ENCODE measurements at regions not wholly inside any gene's neighbourhood (a gene's known extent, or its start where the extent isn't known, plus 50 kb on each side); places are given as distances from the start of the nearest gene placed in this dataset.

- DNase-seq (ENCODE audit: low read depth) = no peak
Observed at GRCh38 chr2:16125614-16126516, 185.5 kb downstream of the MYCN start.

DNA sequence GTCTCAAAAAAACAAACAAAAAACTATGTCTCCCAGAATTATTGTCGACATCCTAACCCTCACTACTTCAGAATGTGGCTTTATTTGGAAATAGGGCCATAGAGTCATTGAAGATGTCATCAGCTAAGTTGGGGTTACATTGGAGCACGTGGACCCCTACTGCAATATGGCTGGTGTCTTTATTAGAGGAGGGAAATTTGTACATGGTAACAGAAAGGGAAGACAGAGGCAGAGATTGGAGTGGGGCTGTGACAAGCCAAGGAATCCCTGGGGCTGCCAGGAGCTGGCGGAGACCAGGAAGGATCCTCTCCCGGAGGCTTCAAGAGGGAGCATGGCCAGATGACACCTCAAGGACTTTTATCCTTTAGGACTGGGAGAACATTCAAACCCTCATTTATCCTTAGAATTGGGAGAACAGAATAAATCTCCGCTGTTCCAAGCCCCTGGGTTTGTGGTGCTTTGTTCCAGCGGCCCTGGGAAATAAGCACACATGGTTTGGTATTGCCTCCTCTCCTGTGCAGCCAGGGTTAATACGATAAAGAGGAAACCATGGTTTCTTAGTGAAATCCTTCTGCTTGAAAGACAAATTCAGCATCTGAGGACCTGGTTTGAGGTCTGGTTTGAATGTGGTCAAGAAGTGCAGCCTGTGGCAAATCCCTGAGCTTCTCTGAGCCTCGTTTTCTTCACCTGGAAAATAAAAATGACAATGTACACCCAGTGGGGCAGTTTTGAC, 184.7 kb downstream of the MYCN start:
- no peak for DNase-seq (ENCODE audit: low read depth)

DNA sequence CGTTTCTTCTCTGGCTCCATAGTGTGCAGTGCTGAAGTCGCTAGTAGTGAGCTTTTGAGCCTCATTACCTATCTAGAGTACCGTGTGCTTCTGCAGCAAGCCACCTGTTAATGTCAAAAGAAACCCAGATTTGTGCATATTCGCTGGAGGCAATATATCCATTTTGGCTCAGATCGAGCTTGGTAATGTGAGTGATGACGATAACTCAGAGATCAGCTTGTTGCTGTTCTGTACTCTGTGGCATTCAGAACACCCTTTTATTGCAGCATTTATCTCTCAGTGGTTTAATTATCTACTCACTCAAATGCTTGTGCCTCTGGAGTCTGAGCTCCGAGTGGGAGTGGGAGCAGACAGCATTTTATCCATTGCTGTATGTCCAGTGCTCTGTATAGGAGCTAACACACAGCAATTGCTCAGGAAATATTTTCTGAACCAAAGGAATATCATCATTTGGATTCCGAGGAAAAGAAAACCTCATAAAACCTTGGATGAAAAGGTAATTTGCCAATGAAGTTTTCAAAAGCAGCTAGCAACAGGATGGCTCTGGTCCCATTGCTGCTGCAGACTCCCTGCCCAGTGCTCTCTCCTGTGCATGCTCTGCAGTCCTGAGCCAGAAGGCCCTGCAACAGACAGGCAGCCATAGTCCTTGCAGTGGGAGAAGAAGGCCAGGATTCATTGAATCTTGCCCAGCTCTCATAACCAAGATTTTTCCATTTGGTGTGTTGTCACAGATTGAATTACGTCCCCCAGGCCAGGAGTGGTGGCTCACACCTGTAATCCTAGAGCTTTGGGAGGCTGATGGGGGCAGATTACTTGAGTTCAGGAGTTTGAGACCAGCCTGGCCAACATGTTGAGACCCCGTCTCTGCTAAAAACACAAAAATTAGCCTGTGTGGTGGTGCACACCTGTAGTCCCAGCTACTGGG, 183.8 kb downstream of the MYCN start:
- DNase-seq (ENCODE audit: low read depth) = no peak

- DNase-seq (ENCODE audit: low read depth) = no peak
Observed at GRCh38 chr2:16123421-16123820, 183.1 kb downstream of the MYCN start.

- DNase-seq (ENCODE audit: low read depth) = no peak
Observed at GRCh38 chr2:16122556-16122955, 182.2 kb downstream of the MYCN start.

DNA sequence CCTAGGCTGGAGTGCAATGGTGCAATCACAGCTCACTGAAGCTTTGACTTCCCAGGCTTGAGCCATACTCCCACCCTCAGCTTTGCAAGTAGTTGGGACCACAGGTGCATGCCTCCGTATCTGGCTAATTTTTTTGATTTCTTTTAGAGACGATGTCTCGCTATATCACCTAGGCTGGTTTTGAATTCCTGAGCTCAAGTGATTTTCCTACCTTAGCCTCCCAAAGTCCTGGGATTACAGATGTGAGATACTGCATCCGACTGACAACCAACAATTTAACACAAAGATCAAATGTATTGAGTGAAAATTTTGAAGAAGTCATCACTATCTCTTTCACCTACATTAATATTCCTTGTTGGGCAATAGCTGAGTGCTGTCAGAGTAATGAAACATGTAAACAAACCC, 181.6 kb downstream of the MYCN start:
- no peak for DNase-seq (ENCODE audit: low read depth)

GRCh38 chr2:16121231-16121985, 181.1 kb downstream of the MYCN start:
- DNase-seq (ENCODE audit: low read depth) = no peak

DNA sequence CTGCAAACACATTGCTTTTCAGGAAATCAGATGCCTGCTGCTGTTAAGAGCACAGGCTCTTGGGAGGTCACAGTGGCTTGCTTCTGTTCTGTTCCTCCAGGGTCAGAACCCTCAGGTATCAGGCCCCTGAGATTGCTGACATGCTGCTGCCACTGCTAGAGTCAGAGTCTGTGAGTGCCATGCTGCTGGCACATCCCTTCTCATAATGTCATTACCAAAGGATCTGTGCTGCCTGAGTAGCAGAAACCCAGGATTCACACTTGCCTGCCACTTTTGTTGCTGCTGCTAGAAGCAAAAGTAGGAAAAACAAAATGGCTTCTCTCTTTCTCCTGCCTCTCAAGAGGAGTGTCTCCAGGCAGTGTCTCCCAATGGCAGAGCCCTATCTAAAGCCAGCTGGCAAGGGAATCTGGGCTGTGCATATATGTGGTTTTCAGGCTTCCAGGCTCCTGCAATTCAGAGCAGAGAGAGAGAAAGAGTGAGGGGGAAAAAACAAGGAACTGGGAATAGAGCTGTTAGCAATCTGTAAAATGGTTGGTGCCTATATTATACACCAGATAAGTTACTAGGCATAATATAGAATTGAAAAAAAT, 180.3 kb downstream of the MYCN start:
- DNase-seq (ENCODE audit: low read depth) = no peak

DNA sequence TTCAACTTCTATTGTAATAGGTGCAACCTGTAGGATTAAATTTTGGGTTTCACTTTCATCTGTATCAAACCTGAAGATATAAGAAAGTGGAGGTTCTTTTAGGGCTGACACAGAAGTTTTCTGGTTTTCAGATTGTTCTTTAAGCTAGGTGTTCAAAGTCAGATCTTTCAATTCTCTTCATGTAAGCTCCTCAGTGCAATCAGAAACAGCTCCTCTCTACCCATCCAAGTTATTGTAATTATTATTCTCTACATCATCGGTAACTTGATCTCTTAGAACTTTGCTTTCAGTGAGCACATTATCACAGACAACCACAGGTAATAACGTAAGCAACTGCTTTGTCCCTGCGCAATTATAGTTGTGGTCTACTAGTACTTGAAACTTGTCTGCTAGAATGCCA, 179.4 kb downstream of the MYCN start:
- no peak for DNase-seq (ENCODE audit: low read depth)

DNA sequence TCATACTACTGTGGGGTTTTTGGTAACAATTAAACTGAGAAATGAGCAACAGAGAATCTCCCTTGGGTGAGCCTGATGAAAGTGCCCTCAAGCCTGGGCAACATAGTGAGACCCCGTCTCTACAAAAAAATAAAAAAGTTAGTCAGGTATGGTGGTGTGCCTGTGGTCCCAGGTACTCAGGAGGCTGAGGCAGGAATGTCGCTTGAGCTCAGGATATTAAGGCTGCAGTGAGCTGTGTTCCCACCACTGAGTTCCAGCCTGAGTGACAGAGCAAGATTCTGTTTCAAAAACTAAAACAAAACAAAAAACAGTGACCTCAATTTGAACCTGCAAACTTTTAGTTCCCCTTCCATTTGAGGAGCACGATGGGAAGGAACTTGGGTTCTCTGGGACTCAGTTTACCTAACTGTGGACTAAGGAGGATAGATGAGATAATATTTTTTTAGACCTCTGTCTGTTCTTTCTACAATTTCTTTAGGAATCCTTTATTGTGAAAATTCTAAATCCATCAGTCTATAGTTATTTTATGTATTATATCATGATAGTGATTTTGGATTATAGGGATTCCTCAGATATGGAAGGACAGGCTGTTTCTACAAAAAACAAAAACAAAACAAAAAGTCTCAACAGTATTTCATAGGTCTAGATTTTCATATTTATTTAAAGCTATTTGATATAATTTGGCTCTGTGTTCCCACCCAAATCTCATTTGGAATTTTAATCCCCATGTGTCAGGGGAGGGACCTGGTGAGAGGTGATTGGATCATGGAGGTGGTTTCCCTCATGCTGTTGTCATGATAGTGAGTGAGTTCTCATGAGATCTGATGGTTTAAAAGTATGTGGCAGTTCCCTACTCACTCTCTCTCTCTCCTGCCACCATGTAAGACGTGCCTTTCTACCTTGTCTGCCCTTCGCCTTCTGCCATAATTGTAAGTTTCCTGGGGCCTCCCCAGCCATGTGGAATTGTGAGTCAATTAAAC, 178.6 kb downstream of the MYCN start:
- DNase-seq (ENCODE audit: low read depth) = no peak

GRCh38 chr2:16117791-16118610, 177.7 kb downstream of the MYCN start:
- DNase-seq (ENCODE audit: low read depth) = no peak

- no peak for DNase-seq (ENCODE audit: low read depth)
Observed at GRCh38 chr2:16117021-16117700, 176.8 kb downstream of the MYCN start.

DNA sequence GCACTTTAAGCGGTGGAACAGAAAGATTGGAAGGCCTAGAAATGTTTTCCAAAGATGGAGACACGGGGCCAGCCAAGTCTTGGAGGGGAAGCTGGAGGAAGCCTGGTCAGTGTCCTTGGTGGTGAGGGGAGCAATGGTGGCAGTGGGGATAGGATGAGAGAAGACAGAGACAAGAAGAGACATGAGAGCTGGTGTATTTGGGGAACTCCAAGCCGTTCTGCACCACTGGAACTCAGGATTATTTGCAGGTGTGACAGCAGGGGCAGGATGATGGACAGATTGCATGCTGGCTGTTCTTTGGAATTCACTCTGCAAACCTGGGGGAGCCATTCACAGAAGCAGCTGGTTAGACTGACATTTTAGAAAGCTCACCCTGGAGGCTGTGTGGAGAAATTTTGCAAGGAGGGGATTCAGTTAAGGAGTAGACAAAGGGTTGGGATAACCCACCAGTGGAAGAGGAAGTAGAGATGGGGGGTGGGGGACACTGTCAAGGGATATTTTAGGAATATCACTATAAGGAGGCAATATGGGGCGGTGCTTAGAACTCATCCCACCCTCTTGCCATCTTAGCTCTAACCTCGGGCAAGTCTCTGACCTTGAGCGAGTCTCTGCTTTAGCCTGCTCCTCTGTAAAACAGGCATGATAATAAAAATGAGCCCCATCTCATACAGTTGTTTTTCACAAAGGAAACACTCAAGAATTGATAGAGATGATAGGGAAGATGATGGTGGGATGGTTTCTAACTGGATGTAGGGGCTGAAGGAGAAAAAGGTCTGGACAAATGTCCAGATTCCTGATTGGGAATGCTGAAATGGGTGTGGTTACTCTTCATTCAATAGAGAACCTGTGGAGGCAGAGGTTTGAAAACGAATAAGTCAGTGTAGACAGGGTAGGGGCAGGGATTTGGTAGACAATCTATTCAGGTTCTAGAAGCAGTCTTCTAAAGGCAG, 175.8 kb downstream of the MYCN start:
- no peak for DNase-seq (ENCODE audit: low read depth)

DNA sequence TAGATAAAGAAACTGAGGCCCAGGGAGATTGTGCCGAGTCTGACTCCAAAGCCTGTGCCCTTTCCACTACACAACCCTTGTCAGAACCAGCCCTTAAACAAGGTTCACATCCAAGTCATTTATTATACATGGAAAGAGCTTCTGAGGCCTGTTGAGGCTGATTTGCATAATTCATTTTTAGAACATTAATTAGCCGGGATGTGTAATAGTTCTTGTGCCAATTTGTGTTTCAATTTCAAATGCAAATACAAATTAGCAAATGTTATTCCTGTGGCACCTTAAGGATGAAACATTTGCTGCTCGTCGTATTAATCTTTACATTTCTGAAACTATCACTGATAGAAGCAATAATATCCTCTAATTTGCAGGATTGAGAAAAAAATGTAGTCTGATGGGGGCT, 174.9 kb downstream of the MYCN start:
- no peak for DNase-seq (ENCODE audit: low read depth)

DNA sequence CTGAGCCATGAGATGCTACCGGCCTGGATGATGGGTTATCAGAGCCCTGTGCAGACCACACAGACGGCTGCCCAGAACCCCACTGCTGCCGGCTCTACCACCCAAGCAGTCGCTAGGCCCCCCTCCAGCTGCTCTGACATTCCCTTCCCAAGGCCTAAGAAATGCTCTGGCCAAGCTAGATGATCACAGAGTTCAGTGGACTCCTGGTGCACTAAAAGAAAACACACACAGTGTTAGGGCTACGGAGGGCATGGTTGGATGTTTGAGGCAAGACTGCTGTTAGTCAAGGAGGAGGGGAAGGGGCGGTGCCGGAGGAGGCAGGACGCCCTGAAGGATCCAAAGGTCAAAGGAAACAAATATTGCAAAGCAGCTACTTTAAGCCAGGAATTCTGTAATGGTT, 174.5 kb downstream of the MYCN start:
- DNase-seq (ENCODE audit: low read depth) = no peak

GRCh38 chr2:16114070-16114469, 173.7 kb downstream of the MYCN start:
- no peak for DNase-seq (ENCODE audit: low read depth)

DNA sequence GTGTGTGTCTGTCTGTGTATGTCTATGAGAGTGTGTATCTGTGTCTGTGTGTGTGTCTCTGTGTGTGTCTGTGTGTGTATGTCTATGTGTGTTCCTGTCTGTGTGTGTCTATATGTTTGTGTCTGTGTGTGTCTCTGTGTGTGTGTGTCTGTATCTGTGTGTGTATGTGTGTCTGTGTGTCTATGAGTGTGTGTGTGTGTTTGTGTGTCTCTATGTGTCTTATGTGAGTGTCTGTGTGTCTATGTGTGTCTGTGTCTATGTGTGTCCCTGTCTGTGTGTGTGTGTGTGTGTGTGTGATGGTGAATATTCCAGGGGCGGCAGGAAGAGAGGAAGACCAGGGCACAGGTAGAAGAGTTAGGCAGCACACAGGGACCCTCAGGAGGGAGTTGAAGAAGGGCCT, 173.2 kb downstream of the MYCN start:
- no peak for DNase-seq (ENCODE audit: low read depth)
